T-helper 1 cell (primary cell): ENCODE measurements at regions not wholly inside any gene's neighbourhood (a gene's known extent, or its start where the extent isn't known, plus 50 kb on each side); places are given as distances from the start of the nearest gene placed in this dataset.

ENCODE experiments used
- DNase-seq, 5 donors: peaks; one replicate each; pipeline ENCODE4 v3.0.0-alpha.2; 2012 to 2020

GRCh38 chr14:28052251-28052650, 714.3 kb upstream of the FOXG1 start:
- DNase-seq: no peak

- DNase-seq: no peak
These were observed 711.6 kb upstream of the FOXG1 start for GRCh38 chr14:28055008-28055407.

DNA sequence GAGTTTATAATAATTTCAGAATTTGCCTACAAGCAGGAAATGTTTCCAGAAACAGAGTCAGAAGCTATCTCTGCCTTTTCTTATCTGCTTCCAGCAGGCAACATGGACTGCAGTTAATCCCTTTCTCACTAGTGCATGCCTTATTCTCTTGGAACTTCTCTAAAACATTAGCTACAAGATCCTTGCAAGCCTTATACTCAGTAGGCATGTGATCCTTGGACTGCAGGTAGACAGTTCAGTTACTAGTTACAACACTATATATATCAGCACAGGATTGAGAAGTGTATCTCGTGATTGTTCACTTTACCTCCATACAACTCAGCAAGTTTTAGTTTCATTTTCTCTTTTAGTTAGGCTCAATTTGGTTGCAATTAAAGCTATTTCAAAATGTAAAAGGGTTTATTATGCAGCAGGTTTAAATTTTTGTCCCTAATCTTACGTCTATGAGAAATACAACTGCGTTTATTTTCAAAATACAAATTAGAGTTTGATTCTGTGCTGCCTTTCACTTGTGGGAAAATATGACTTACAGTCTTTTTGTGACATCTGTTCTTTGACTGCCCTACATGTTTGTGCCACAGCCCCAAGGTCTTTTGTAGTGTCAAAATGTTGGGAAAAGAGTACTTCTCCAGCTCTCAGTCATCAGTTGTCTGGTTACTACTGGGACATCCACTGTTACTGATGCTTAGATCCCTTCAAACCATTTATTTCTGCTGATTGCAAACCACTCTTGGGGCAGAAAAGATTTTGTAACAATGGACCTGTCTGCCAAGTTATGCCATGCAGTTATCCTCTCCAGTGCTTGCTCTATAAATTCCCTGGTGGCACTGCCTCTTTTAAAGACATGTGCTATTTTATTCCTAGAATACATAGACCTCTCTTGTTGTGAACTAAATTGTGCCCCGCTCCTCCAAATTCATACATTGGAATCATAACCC, 709.0 kb upstream of the FOXG1 start:
- DNase-seq: no peak

DNA sequence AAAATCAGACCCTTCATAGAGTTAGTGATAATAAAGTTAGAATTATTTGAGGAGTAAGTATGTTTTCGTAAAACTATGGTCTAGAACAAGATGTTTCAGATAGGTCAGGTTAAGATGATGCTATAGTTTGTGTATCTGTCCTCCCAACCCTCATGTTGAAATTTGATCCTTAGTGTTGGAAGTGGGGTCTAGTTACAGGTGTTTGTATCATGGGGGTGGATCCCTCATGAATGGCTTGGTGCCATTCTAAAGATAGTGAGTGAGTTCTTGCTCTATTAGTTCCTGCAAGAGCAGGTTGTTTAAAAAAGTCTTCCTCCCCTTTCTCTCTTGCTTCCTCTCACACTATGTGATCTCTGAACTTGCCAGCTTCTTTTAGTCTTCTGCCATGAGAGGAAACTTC, 707.3 kb upstream of the FOXG1 start:
- DNase-seq: no peak

DNA sequence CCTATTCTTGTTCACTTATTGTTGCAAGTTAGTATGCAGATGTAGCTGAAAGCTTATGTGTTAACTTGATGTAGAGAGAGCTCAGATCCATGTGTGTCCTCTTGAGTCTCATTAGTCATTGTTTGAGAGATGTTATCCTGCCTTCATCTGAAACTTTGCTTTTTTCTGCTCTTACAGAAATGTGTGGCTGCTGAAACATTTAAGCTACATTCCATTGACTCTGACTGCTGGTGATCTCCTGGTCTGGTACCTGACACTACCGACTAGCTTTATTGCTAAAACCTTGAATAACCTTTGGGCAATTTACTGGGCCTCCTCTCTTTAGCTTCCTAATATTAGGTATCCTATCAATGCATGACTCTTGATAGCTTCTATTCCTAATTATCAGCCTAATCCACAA, 705.6 kb upstream of the FOXG1 start:
- DNase-seq: no peak

DNA sequence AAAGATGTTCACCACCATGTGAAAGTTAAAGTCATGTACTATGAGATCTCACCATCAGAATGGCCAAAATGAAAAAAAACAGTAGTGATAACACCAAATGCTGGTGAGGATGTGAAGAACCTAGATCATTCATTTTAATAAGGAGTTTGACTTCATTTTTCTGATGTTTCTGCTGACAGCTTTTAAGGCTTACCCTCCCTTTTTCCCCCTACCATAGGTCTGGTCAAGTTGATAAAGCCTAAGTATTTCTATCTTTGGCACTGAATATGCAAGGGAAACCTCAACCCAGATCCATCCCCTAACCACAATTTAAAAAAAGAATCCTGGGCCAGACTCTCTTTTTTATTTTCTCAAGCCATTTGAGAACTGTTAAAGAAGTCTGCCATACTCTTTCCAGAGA, 689.6 kb upstream of the FOXG1 start:
- no peak for DNase-seq

DNA sequence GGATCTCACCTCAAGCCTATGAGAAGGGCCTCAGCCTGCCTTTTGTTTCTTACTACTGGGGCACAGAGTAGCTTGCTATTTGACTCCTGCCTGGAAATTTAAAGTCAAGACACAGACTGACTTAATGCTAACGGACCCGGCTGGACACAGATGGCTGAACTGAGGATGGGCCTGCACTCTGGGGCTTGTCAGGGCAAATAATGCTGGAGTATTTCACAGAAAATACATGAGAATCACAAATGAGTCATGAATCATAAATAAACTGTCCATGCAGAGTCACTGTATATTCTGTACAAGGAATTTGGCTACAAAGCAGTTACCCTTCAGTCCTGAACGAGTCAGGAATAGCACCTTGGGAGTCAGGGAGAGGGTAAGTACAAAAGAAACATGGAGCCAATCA, 683.2 kb upstream of the FOXG1 start:
- DNase-seq: no peak

- no peak for DNase-seq
These were observed 678.5 kb upstream of the FOXG1 start for GRCh38 chr14:28088125-28088524.

- no peak for DNase-seq
These were observed 669.0 kb upstream of the FOXG1 start for GRCh38 chr14:28097585-28097984.

- DNase-seq: no peak
These were observed 667.7 kb upstream of the FOXG1 start for GRCh38 chr14:28098856-28099255.

- no peak for DNase-seq
These were observed 664.6 kb upstream of the FOXG1 start for GRCh38 chr14:28102001-28102400.

DNA sequence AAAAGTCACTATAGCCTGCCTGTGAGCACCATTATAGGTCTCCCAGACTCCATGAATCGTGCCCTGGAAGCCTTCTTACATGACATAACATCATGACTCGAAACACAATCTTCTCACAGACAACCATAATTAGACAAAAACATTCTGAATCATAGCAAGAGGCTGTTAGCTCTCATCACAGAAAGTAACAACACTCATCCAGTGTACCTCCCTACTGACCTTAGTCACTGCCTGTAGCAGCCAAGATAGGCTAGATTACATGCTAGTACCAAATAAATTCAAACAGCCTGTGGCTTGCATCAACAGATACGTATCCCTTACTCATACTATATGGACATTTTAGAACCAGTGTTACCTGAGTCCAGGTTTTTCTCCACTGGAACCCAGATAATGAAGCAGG, 663.8 kb upstream of the FOXG1 start:
- DNase-seq: no peak

- DNase-seq: no peak
These were observed 653.3 kb upstream of the FOXG1 start for GRCh38 chr14:28113311-28113710.

DNA sequence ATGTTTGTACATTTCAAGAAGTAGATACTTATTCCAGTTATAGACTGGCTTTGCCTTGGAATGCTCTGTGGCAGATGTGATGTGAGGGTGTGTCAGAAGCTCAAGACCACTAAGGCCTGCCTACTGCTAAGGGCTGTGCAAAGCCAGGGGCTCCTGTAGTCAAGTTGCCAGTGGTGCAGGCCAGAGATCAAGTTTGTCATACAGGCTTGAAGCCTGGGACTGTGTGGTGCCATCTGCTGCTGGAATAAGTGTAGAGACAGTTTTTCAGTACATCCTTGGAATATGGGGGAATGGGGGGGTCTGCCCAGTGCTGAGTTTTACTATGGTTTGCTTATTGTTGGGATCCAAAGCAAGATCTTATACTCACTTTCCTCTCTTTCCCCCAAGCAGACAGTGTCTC, 649.9 kb upstream of the FOXG1 start:
- DNase-seq: no peak

DNA sequence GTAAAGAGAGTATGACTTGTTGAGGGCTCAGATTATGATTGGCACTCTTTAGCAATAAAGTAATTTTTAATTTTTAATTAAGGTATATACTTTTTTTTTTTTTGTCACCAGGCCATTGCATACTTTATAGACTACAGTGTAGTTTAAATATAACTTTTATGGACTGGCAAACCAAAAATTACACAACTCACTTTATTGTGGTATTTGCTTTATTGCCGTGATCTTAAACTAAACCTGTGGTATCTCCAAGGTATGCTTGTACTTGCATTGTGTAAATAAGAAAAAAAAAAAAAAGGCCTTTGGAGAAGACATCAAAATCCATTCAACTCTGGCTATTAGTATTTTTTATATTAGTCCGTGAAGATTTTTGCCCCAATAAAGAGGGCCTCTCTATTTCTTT, 646.7 kb upstream of the FOXG1 start:
- no peak for DNase-seq

DNA sequence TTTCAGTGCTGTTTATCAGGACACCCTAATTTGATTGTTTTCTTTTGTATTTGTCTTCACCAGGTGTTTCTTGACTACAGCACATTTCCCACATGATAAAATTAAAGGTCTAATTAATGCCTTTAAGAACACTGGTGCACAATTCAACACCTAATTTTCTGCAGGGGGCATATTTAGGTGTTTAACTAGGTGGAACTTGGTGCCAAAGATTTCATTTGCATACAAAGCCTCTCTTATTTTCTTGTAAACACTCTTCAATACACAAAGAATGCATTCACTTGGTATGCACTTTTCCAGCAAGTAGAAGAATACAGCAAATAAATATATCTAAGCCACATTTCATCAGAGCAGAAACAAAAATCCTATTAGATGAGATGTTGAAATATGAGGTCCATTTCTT, 646.2 kb upstream of the FOXG1 start:
- no peak for DNase-seq

DNA sequence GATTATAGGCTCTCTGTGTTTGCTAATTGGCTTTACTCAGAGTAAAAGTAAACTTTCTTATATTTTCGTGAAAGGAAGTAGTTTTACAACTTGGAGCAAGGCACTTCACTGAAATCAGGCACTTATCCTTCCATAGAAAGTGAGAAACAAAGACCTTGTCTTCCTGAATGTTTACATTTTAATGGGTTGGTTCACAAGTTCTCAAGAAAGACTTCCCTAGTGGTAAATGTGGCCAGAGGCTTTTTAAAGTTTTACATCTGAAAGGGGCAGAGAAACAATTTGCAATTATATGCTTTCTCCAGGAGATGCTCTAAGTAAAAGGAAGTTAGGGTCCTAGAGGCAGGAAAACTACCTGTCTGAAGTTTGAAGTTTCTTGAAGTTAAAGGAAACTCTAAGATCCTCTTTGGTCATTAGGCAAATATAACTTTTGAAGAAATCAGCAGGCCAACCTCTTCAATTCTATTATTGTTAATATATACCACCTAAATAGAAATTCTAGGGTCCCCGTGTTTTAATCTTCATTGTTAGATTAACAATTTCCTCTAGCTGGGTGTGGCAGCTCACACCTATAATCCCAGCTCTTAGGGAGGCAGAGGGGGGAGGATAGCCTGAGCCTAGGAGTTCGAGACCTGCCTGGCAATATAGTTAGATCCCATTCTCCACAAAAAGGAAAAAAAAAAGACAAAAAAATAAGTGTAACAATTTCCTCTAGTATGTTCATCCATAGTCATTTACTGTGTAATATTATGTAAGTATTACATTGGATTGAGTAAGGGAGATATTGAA, 644.9 kb upstream of the FOXG1 start:
- no peak for DNase-seq

GRCh38 chr14:28130610-28131284, 635.8 kb upstream of the FOXG1 start:
- no peak for DNase-seq

- DNase-seq: no peak
These were observed 628.2 kb upstream of the FOXG1 start for GRCh38 chr14:28138341-28138740.

GRCh38 chr14:28141662-28142061, 624.9 kb upstream of the FOXG1 start:
- no peak for DNase-seq

- no peak for DNase-seq
These were observed 624.1 kb upstream of the FOXG1 start for GRCh38 chr14:28142400-28143015.

GRCh38 chr14:28143316-28143715, 623.3 kb upstream of the FOXG1 start:
- no peak for DNase-seq

DNA sequence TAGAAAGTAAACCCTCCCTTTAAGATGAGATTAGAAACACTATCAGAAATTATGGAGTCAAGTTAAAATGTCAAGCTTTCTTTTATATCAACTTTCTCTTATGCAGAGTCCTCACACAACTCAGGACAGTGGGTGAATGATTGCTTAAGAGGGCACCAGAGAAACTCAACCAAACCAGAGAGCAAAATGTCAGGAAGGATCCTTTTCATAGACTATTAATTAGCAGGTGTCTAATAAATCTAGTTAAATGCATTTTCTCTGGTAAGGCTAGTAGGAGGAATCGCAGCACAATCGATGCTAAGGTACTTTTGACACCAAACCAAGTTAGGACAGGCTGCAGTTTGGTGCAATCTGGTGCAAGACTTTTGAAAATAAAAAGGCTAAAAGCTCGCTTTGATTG, 614.7 kb upstream of the FOXG1 start:
- no peak for DNase-seq
